ENCODE measurements at regions not wholly inside any gene's neighbourhood (a gene's known extent, or its start where the extent isn't known, plus 50 kb on each side); places are given as distances from the start of the nearest gene placed in this dataset.
"Not testable (repeated sequence)": the region's sequence is repeated elsewhere in the genome, so short reads cannot be mapped to it uniquely, and the experiment has no call there.

DNA sequence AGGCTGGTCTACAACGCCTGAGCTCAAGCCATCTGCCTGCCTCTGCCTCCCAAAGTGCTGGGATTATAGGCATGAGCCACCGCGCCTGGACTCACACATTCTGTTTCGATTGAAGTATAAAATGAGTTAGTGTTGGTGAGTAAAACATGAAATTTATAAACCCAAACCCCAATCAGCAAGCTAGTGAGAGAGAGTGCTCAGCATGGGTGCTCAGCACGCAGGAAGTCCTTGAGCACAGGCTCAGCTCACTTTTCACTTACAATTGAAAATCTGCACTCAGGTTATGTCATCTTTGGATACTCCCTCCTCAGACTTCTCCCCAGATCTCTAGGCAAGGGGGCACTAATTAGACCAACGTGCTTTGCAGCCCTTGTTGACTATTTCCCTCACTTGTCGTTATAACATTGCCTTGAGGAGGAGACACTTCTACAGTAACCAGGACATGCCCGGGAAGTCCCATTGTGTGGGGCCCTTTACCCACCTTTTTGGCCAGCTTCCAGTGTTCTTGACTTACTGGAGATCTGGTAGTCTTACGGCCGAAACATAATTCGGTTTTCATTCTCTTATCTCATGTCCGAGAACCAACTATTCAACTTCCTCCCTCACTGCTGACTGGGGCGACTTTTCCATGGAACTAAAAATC lies 68.5 kb upstream of the AMN1 start:
- Mint-ChIP-seq H3K9me3 (ENCODE audit: unreplicated experiment) (no peaks in the 10 kb centered on the region), H3K4me1 (ENCODE audit: low read depth, unreplicated experiment) (no peaks in the 10 kb centered on the region), H3K36me3 (ENCODE audit: low read depth, unreplicated experiment) (no peaks in the 10 kb centered on the region), H3K27me3 (ENCODE audit: low read depth, unreplicated experiment) (no peaks in the 10 kb centered on the region), H3K27ac (ENCODE audit: unreplicated experiment) (no peak overlapping the region), H3K4me3 (ENCODE audit: unreplicated experiment) (no peak overlapping the region)
- no peak overlapping the region for H3K27ac ChIP-seq (ENCODE audit: low read depth, low read length)
- no peaks in the 10 kb centered on the region for H3K79me2 ChIP-seq (ENCODE audit: insufficient read depth, low read length)
- TF ChIP-seq, protein P1, sequence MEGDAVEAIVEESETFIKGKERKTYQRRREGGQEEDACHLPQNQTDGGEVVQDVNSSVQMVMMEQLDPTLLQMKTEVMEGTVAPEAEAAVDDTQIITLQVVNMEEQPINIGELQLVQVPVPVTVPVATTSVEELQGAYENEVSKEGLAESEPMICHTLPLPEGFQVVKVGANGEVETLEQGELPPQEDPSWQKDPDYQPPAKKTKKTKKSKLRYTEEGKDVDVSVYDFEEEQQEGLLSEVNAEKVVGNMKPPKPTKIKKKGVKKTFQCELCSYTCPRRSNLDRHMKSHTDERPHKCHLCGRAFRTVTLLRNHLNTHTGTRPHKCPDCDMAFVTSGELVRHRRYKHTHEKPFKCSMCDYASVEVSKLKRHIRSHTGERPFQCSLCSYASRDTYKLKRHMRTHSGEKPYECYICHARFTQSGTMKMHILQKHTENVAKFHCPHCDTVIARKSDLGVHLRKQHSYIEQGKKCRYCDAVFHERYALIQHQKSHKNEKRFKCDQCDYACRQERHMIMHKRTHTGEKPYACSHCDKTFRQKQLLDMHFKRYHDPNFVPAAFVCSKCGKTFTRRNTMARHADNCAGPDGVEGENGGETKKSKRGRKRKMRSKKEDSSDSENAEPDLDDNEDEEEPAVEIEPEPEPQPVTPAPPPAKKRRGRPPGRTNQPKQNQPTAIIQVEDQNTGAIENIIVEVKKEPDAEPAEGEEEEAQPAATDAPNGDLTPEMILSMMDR (IDR thresholded peaks at IDR 0.05; ENCODE audit: insufficient read depth, low read depth, low read length) = no peak
- TF ChIP-seq EZH2 (IDR thresholded peaks at IDR 0.05; ENCODE audit: insufficient read depth, low read length) = no peak
- FAIRE-seq (no peak), DNase-seq (ENCODE audit: low read depth) (no peak)
- H3K36me3 ChIP-seq (ENCODE audit: insufficient read depth, low read length) = no peaks in the 10 kb centered on the region
- H4K20me1 ChIP-seq (ENCODE audit: insufficient read depth, low read length) = no peaks in the 10 kb centered on the region
- H3K4me1 ChIP-seq (ENCODE audit: insufficient read depth, low read length) = no peaks in the 10 kb centered on the region
- no peaks in the 10 kb centered on the region for H3K27me3 ChIP-seq (ENCODE audit: insufficient read depth, low read length)
- H2AFZ ChIP-seq (ENCODE audit: low read depth, low read length) = no peak overlapping the region
- H3K4me2 ChIP-seq (ENCODE audit: low read length) = no peak overlapping the region
- no peaks in the 10 kb centered on the region for H3K9me3 ChIP-seq (ENCODE audit: insufficient read depth, low read depth, low read length)
- no peak overlapping the region for H3K4me3 ChIP-seq (ENCODE audit: insufficient read depth, low read depth, low read length)
- no peak overlapping the region for H3K9ac ChIP-seq (ENCODE audit: low read length)

DNA sequence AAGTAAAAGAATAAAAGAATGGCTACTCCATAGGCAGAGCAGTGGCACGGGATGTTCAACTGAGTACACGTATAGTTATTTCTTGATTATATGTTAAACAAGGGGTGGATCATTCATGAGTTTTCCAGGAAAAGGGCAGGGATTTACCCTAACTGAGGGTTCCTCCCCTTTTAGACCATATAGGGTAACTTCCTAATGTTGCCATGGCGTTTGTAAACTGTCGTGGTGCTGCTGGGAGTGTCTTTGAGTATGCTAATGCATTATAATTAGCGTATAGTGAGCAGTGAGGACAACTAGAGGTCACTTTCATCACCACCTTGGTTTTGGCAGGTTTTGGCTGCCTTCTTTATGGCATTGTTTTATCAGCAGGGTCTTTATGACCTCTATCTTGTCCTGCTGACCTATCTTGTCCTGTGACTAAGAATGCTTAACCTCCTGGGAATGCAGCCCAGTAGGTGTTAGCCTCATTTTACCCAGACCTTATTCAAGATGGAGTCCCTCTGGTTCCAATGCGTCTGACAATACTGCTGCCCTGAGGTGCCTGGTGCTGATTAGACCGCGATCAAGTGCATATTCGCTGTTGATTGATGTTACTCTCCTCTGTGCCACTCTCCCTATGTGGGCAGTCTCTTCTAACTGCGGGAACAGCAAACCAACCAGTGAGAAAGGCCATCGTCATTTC lies 67.6 kb upstream of the AMN1 start:
- no peak overlapping the region for H3K27ac ChIP-seq (ENCODE audit: low read depth, low read length)
- H3K9ac ChIP-seq (ENCODE audit: low read length) = no peak overlapping the region
- Mint-ChIP-seq H3K4me3 (ENCODE audit: unreplicated experiment) (no peak overlapping the region), H3K27me3 (ENCODE audit: low read depth, unreplicated experiment) (no peaks in the 10 kb centered on the region), H3K27ac (ENCODE audit: unreplicated experiment) (no peak overlapping the region), H3K4me1 (ENCODE audit: low read depth, unreplicated experiment) (no peaks in the 10 kb centered on the region), H3K9me3 (ENCODE audit: unreplicated experiment) (peaks cover 2% of the 10 kb centered on the region), H3K36me3 (ENCODE audit: low read depth, unreplicated experiment) (no peaks in the 10 kb centered on the region)
- H3K79me2 ChIP-seq (ENCODE audit: insufficient read depth, low read length) = no peaks in the 10 kb centered on the region
- DNase-seq (ENCODE audit: low read depth) (no peak), FAIRE-seq (no peak)
- H4K20me1 ChIP-seq (ENCODE audit: insufficient read depth, low read length) = no peaks in the 10 kb centered on the region
- H3K4me3 ChIP-seq (ENCODE audit: insufficient read depth, low read depth, low read length) = no peak overlapping the region
- H3K4me2 ChIP-seq (ENCODE audit: low read length) = no peak overlapping the region
- no peak for TF ChIP-seq EZH2 (IDR thresholded peaks at IDR 0.05; ENCODE audit: insufficient read depth, low read length)
- TF ChIP-seq, protein P1 (IDR thresholded peaks at IDR 0.05; ENCODE audit: insufficient read depth, low read depth, low read length) = no peak
- no peak overlapping the region for H2AFZ ChIP-seq (ENCODE audit: low read depth, low read length)
- no peaks in the 10 kb centered on the region for H3K9me3 ChIP-seq (ENCODE audit: insufficient read depth, low read depth, low read length)
- H3K27me3 ChIP-seq (ENCODE audit: insufficient read depth, low read length) = no peaks in the 10 kb centered on the region
- H3K4me1 ChIP-seq (ENCODE audit: insufficient read depth, low read length) = no peaks in the 10 kb centered on the region
- no peaks in the 10 kb centered on the region for H3K36me3 ChIP-seq (ENCODE audit: insufficient read depth, low read length)

DNA sequence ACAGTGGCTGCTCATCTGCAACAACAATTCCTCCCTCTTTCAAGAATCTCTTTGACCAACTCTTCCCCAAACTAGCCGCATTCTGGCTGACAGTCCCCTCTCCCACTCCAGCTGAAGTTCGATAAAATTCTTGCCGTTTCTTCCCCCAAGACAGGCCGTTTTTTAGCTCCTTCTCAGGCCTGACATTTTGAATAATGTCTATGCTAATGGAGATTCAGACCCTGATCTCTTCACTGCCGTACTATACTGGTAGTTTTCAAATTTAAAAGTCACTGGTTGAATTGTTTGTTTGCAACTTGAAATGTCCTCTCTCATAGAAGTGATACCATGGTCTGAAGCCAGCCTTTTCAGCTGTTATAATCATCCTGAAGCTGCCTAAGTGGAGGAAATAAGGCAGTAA lies 65.9 kb upstream of the AMN1 start:
- DNase-seq (ENCODE audit: low read depth) = no peak
- no peaks in the 10 kb centered on the region for H3K4me1 ChIP-seq (ENCODE audit: insufficient read depth, low read length)
- no peaks in the 10 kb centered on the region for H3K9me3 ChIP-seq (ENCODE audit: insufficient read depth, low read depth, low read length)
- TF ChIP-seq EZH2 (IDR thresholded peaks at IDR 0.05; ENCODE audit: insufficient read depth, low read length) = no peak
- TF ChIP-seq, protein P1 (IDR thresholded peaks at IDR 0.05; ENCODE audit: insufficient read depth, low read depth, low read length) = no peak
- H3K4me3 ChIP-seq (ENCODE audit: insufficient read depth, low read depth, low read length) = no peak overlapping the region
- FAIRE-seq = no peak
- Mint-ChIP-seq H3K9me3 (ENCODE audit: unreplicated experiment) (peaks cover 2% of the 10 kb centered on the region), H3K4me1 (ENCODE audit: low read depth, unreplicated experiment) (no peaks in the 10 kb centered on the region), H3K4me3 (ENCODE audit: unreplicated experiment) (no peak overlapping the region), H3K27ac (ENCODE audit: unreplicated experiment) (no peak overlapping the region), H3K36me3 (ENCODE audit: low read depth, unreplicated experiment) (no peaks in the 10 kb centered on the region), H3K27me3 (ENCODE audit: low read depth, unreplicated experiment) (no peaks in the 10 kb centered on the region)
- H3K27me3 ChIP-seq (ENCODE audit: insufficient read depth, low read length) = no peaks in the 10 kb centered on the region
- H2AFZ ChIP-seq (ENCODE audit: low read depth, low read length) = peak overlapping the region; percentile 24
- H3K79me2 ChIP-seq (ENCODE audit: insufficient read depth, low read length) = no peaks in the 10 kb centered on the region
- no peaks in the 10 kb centered on the region for H4K20me1 ChIP-seq (ENCODE audit: insufficient read depth, low read length)
- H3K36me3 ChIP-seq (ENCODE audit: insufficient read depth, low read length) = no peaks in the 10 kb centered on the region
- no peak overlapping the region for H3K4me2 ChIP-seq (ENCODE audit: low read length)
- no peak overlapping the region for H3K27ac ChIP-seq (ENCODE audit: low read depth, low read length)
- H3K9ac ChIP-seq (ENCODE audit: low read length) = no peak overlapping the region

DNA sequence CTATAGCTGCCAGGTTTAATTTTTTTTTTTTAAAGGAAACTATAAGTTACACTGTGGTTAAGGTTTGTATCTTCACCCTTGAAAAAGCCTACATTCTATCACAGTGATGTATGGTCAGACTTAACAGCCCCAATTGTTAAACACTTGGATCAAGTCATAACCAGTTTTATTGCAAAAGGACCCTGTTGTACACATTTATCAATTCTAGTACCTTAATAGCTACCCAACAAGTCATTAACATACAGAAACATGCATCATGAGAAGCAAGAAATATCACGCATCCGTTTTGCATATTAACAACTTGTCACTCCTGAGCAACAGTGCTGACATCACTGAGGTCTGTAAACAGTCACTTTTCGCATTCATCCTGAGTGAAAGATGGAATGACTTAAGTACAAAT lies 62.4 kb upstream of the AMN1 start:
- H3K27ac Mint-ChIP-seq (ENCODE audit: unreplicated experiment); H4K20me1 ChIP-seq (ENCODE audit: insufficient read depth, low read length); H3K36me3 ChIP-seq (ENCODE audit: insufficient read depth, low read length); H3K9me3 ChIP-seq (ENCODE audit: insufficient read depth, low read depth, low read length); H3K27ac ChIP-seq (ENCODE audit: low read depth, low read length); H3K4me3 Mint-ChIP-seq (ENCODE audit: unreplicated experiment); DNase-seq (ENCODE audit: low read depth); H3K79me2 ChIP-seq (ENCODE audit: insufficient read depth, low read length); H3K4me1 ChIP-seq (ENCODE audit: insufficient read depth, low read length); H2AFZ ChIP-seq (ENCODE audit: low read depth, low read length); H3K36me3 Mint-ChIP-seq (ENCODE audit: low read depth, unreplicated experiment); H3K27me3 ChIP-seq (ENCODE audit: insufficient read depth, low read length); H3K4me3 ChIP-seq (ENCODE audit: insufficient read depth, low read depth, low read length); H3K9ac ChIP-seq (ENCODE audit: low read length); H3K9me3 Mint-ChIP-seq (ENCODE audit: unreplicated experiment); H3K27me3 Mint-ChIP-seq (ENCODE audit: low read depth, unreplicated experiment); H3K4me2 ChIP-seq (ENCODE audit: low read length); FAIRE-seq; H3K4me1 Mint-ChIP-seq (ENCODE audit: low read depth, unreplicated experiment): not testable (repeated sequence)
